ENCODE measurements at regions not wholly inside any gene's neighbourhood (a gene's known extent, or its start where the extent isn't known, plus 50 kb on each side); places are given as distances from the start of the nearest gene placed in this dataset.

DNA sequence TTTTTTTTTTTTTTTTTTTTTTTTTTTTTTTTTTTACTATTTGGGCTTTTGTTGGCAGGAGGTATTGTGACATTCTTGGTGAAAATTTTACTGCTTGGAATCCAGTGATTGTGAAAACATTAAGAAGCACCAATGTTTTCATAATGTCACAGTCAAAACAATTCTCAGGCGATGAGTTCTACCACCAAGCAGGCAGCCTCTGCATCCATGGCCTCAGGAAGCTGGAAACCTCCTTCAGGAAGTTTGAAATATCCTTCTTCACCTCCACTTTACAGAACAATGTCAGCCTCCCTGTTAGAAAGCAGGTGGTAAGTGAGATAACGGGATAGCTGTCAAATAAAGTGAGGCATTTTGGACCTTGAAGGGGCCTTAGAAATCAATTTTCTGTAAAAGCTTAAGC is 98.3 kb downstream of the MEX3B start:
- TF ChIP-seq EZH2phosphoT487 (IDR thresholded peaks at IDR 0.05; ENCODE audit: borderline replicate concordance) = no peak
- TF ChIP-seq, protein P1, sequence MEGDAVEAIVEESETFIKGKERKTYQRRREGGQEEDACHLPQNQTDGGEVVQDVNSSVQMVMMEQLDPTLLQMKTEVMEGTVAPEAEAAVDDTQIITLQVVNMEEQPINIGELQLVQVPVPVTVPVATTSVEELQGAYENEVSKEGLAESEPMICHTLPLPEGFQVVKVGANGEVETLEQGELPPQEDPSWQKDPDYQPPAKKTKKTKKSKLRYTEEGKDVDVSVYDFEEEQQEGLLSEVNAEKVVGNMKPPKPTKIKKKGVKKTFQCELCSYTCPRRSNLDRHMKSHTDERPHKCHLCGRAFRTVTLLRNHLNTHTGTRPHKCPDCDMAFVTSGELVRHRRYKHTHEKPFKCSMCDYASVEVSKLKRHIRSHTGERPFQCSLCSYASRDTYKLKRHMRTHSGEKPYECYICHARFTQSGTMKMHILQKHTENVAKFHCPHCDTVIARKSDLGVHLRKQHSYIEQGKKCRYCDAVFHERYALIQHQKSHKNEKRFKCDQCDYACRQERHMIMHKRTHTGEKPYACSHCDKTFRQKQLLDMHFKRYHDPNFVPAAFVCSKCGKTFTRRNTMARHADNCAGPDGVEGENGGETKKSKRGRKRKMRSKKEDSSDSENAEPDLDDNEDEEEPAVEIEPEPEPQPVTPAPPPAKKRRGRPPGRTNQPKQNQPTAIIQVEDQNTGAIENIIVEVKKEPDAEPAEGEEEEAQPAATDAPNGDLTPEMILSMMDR (conservative IDR thresholded peaks at IDR 0.05; ENCODE audit: low read length) = no peak
- no peak overlapping the region for H3K4me2 ChIP-seq (ENCODE audit: low read depth, low read length, poor library complexity, severe bottlenecking)
- H3K9me3 ChIP-seq (ENCODE audit: insufficient read depth, low read depth, low read length) = no peaks in the 10 kb centered on the region
- no peaks in the 10 kb centered on the region for H3K79me2 ChIP-seq (ENCODE audit: insufficient read depth, low read length)
- no peaks in the 10 kb centered on the region for H3K36me3 ChIP-seq (ENCODE audit: insufficient read depth, low read length)
- H3K4me1 ChIP-seq (ENCODE audit: insufficient read depth, low read length, poor library complexity, severe bottlenecking) = no peaks in the 10 kb centered on the region
- H3K9ac ChIP-seq (ENCODE audit: low read depth, low read length, poor library complexity, severe bottlenecking) = no peak overlapping the region
- no peaks in the 10 kb centered on the region for H3K27me3 ChIP-seq (ENCODE audit: insufficient read depth, low read length, poor library complexity, severe bottlenecking)
- H4K20me1 ChIP-seq (ENCODE audit: insufficient read depth, low read length, poor library complexity, severe bottlenecking) = no peaks in the 10 kb centered on the region
- H2AFZ ChIP-seq (ENCODE audit: low read length) = no peak overlapping the region
- H3K9me2 ChIP-seq (replicated peaks; ENCODE audit: low read depth, low read length) = no peaks in the 10 kb centered on the region
- H3F3A ChIP-seq (ENCODE audit: low read depth) = no peaks in the 10 kb centered on the region
- H3K4me3 ChIP-seq (ENCODE audit: low read length, poor library complexity, severe bottlenecking) = no peak overlapping the region

DNA sequence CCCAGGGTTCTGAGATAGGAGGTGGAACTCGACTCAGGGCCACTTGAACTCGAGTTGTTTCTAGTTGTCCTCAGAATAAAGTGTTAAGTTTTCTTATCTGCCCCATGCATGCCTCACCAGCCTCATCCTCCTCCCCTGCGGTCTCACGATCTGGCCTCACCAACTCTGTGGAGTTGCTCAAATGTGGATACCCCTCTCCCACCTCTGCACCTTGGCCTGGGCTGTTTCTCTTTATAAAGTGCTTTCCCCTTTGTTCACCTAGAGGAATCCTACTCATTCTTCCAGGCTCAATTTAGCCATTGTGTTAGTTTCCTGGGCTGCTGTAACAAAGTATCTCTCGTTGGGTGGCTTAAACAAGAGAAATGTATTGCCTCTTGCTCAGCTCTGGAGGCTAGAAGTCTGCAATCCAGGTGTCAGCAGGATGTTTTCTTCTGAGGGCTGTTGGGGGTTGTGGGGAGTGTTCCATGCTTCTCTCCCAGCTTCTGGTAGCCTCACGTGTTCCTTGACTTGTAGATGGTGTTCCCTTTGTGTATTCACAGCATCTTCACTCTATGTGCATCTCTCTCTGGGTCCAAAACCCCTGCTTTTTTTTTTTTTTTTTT is 100.7 kb downstream of the MEX3B start:
- no peak overlapping the region for H3K4me3 ChIP-seq (ENCODE audit: low read length, poor library complexity, severe bottlenecking)
- no peak overlapping the region for H3K9ac ChIP-seq (ENCODE audit: low read depth, low read length, poor library complexity, severe bottlenecking)
- H3K4me2 ChIP-seq (ENCODE audit: low read depth, low read length, poor library complexity, severe bottlenecking) = no peak overlapping the region
- H4K20me1 ChIP-seq (ENCODE audit: insufficient read depth, low read length, poor library complexity, severe bottlenecking) = no peaks in the 10 kb centered on the region
- no peaks in the 10 kb centered on the region for H3K27me3 ChIP-seq (ENCODE audit: insufficient read depth, low read length, poor library complexity, severe bottlenecking)
- no peaks in the 10 kb centered on the region for H3K9me2 ChIP-seq (replicated peaks; ENCODE audit: low read depth, low read length)
- H3K36me3 ChIP-seq (ENCODE audit: insufficient read depth, low read length) = no peaks in the 10 kb centered on the region
- no peaks in the 10 kb centered on the region for H3K79me2 ChIP-seq (ENCODE audit: insufficient read depth, low read length)
- no peak for TF ChIP-seq EZH2phosphoT487 (IDR thresholded peaks at IDR 0.05; ENCODE audit: borderline replicate concordance)
- TF ChIP-seq, protein P1 (conservative IDR thresholded peaks at IDR 0.05; ENCODE audit: low read length) = no peak
- no peaks in the 10 kb centered on the region for H3K9me3 ChIP-seq (ENCODE audit: insufficient read depth, low read depth, low read length)
- H2AFZ ChIP-seq (ENCODE audit: low read length) = no peak overlapping the region
- no peaks in the 10 kb centered on the region for H3F3A ChIP-seq (ENCODE audit: low read depth)
- H3K4me1 ChIP-seq (ENCODE audit: insufficient read depth, low read length, poor library complexity, severe bottlenecking) = no peaks in the 10 kb centered on the region

DNA sequence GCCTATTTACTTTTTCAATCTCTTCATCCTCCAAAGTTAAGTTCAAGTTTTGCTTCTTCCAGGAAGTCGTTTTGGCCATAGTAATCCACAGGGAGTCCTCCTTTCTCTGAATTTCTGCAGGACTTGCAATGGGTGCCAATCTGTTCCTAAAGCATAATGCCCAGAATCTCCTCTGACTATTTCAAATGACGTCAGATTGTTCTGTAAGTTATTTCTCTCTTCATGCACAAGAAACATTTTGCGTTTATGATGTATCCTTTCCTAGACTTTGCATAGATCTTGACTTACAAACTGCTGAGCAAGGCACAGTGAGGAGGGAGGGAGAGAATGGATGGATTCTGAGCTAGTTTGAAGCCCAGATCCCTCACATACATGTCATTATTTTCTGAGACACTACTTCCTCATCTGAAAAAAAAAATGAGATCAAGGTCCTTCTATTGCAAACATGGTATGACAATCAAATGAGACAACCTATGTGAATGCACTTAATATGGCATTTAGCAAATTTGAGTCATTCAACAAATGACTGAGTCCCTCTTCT is 103.1 kb downstream of the MEX3B start:
- no peak overlapping the region for H3K9ac ChIP-seq (ENCODE audit: low read depth, low read length, poor library complexity, severe bottlenecking)
- H3K4me3 ChIP-seq (ENCODE audit: low read length, poor library complexity, severe bottlenecking) = no peak overlapping the region
- no peaks in the 10 kb centered on the region for H3K4me1 ChIP-seq (ENCODE audit: insufficient read depth, low read length, poor library complexity, severe bottlenecking)
- H2AFZ ChIP-seq (ENCODE audit: low read length) = no peak overlapping the region
- TF ChIP-seq EZH2phosphoT487 (IDR thresholded peaks at IDR 0.05; ENCODE audit: borderline replicate concordance) = no peak
- TF ChIP-seq, protein P1 (conservative IDR thresholded peaks at IDR 0.05; ENCODE audit: low read length) = no peak
- H3K36me3 ChIP-seq (ENCODE audit: insufficient read depth, low read length) = no peaks in the 10 kb centered on the region
- H3F3A ChIP-seq (ENCODE audit: low read depth) = no peaks in the 10 kb centered on the region
- H4K20me1 ChIP-seq (ENCODE audit: insufficient read depth, low read length, poor library complexity, severe bottlenecking) = no peaks in the 10 kb centered on the region
- no peaks in the 10 kb centered on the region for H3K79me2 ChIP-seq (ENCODE audit: insufficient read depth, low read length)
- no peak overlapping the region for H3K4me2 ChIP-seq (ENCODE audit: low read depth, low read length, poor library complexity, severe bottlenecking)
- peaks cover 7% of the 10 kb centered on the region; the same call in 1 of the 2 replicates for H3K9me3 ChIP-seq (ENCODE audit: insufficient read depth, low read depth, low read length)
- no peaks in the 10 kb centered on the region for H3K27me3 ChIP-seq (ENCODE audit: insufficient read depth, low read length, poor library complexity, severe bottlenecking)
- no peaks in the 10 kb centered on the region for H3K9me2 ChIP-seq (replicated peaks; ENCODE audit: low read depth, low read length)

Measured in Loucy (cell line).